HFFc6 (cell line): ENCODE measurements at regions not wholly inside any gene's neighbourhood (a gene's known extent, or its start where the extent isn't known, plus 50 kb on each side); places are given as distances from the start of the nearest gene placed in this dataset.

Source experiments
- DNase-seq: peaks from one replicate; pipeline ENCODE4 v3.0.0-alpha.2; 2018
- H3K27ac Mint-ChIP-seq: 2 replicates; pipeline ENCODE4 v1.8.0; 2020; ENCODE audit warnings: mild to moderate bottlenecking, mixed read lengths
- H3K27me3 Mint-ChIP-seq: 2 replicates; pipeline ENCODE4 v1.8.0; 2021; ENCODE audit warnings: mild to moderate bottlenecking, moderate library complexity, mixed read lengths; ENCODE audit not compliant: insufficient read depth
- H3K36me3 Mint-ChIP-seq: 2 replicates; pipeline ENCODE4 v1.8.0; 2021; ENCODE audit warnings: low read depth, mixed read lengths
- H3K4me1 Mint-ChIP-seq: 2 replicates; pipeline ENCODE4 v1.8.0; 2020; ENCODE audit warnings: low read depth, mixed read lengths
- H3K4me3 Mint-ChIP-seq: 2 replicates; pipeline ENCODE4 v1.8.0; 2020; ENCODE audit warnings: mild to moderate bottlenecking, moderate library complexity, mixed read lengths
- H3K9me3 Mint-ChIP-seq: 2 replicates; pipeline ENCODE4 v1.8.0; 2020; ENCODE audit warnings: mild to moderate bottlenecking, mixed read lengths
- CTCF ChIP-seq: fragments of 200-600 bp; sonication (generic); IDR thresholded peaks from 2 replicates; pipeline ENCODE4 v1.5.0; 2021; ENCODE audit warnings: antibody characterized with exemption, mild to moderate bottlenecking

GRCh38 chr11:107076832-107077231, 58.6 kb upstream of the GUCY1A2 start:
- Mint-ChIP-seq H3K36me3 (peaks cover 6% of the 10 kb centered on the region; the same call in 1 of the 2 replicates), H3K27ac (no peak overlapping the region), H3K27me3 (no peaks in the 10 kb centered on the region; the same call in 1 of the 2 replicates), H3K9me3 (peaks cover 25% of the 10 kb centered on the region), H3K4me3 (no peak overlapping the region), H3K4me1 (no peaks in the 10 kb centered on the region)
- no peak for DNase-seq
- TF ChIP-seq CTCF: no peak

GRCh38 chr11:107071129-107071528, 52.9 kb upstream of the GUCY1A2 start:
- H3K27me3 Mint-ChIP-seq: no peaks in the 10 kb centered on the region

More at GRCh38 chr11:107071129-107071528, 52.9 kb upstream of the GUCY1A2 start:
- peaks cover 18% of the 10 kb centered on the region; the same call in 1 of the 2 replicates for H3K9me3 Mint-ChIP-seq
- H3K4me1 Mint-ChIP-seq: no peaks in the 10 kb centered on the region
- no peak overlapping the region for H3K4me3 Mint-ChIP-seq
- H3K27ac Mint-ChIP-seq: no peak overlapping the region
- TF ChIP-seq CTCF: no peak
- H3K36me3 Mint-ChIP-seq: no peaks in the 10 kb centered on the region
- no peak for DNase-seq
